NT2/D1 (cell line): ENCODE measurements at regions not wholly inside any gene's neighbourhood (a gene's known extent, or its start where the extent isn't known, plus 50 kb on each side); places are given as distances from the start of the nearest gene placed in this dataset.

Experiments used
- SUZ12 ChIP-seq: IDR thresholded peaks from 2 replicates; pipeline ENCODE4 v1.6.1; 2011; ENCODE audit not compliant: insufficient read length, insufficient read depth; ENCODE audit errors: extremely low read depth
- YY1 ChIP-seq: IDR thresholded peaks from 2 replicates; pipeline ENCODE4 v1.6.1; 2011; ENCODE audit not compliant: insufficient read length, insufficient read depth

DNA sequence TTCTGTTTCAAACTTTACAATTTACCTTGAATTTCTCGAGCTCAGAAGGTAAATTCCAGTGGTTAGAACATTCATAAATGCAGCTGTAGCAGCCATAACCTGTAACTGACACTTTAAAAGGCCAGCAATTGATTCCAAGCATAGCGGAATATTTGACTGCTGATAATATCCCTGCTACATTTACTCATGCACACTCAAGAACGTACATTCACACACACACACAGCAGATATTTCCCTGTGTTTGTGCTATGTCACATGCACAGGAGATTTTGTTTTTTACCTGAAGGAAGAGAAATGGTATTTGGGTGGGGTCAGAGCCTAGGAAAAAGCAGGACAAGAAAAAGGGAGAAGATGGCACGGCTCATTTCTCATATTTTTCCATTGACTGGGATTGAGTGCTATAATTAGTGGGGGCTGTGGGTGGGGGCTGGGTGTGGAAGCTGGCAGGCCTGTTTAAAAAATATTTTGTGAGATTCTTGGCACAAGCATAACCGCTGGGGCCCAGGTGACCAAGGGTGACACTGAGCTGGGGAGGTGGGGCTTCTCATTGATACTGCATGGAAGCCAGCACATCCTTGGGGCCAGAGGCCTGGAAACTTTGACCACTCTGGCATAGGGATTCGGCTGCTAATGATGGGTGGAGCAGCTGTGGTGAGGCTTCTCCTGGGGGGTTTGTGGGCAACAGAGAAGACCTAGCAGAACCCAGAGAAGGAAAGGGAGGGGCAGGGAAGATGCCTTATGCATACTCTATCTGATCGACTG, 88.9 kb upstream of the TPRG1 start:
- TF ChIP-seq YY1, result no peak
- TF ChIP-seq SUZ12, result no peak
